GM12874 (cell line): ENCODE measurements at regions not wholly inside any gene's neighbourhood (a gene's known extent, or its start where the extent isn't known, plus 50 kb on each side); places are given as distances from the start of the nearest gene placed in this dataset.

ENCODE experiments used
- CTCF ChIP-seq: IDR thresholded peaks from 2 replicates; pipeline ENCODE4 v1.5.1; 2011; ENCODE audit warnings: low read depth, mild to moderate bottlenecking, control low read depth, low read length, moderate library complexity; ENCODE audit not compliant: insufficient read depth

GRCh38 chr2:47315475-47315874 is 53.6 kb upstream of the EPCAM start:
- no peak for TF ChIP-seq CTCF

GRCh38 chr2:47313728-47314127 is 55.4 kb upstream of the EPCAM start:
- TF ChIP-seq CTCF, result peak; percentile 18; the same call in 1 of the 2 replicates

GRCh38 chr2:47313141-47313691 is 55.9 kb upstream of the EPCAM start:
- TF ChIP-seq CTCF, result no peak

- no peak for TF ChIP-seq CTCF
These were observed 56.6 kb upstream of the EPCAM start for GRCh38 chr2:47312491-47312850.

- TF ChIP-seq CTCF, result no peak
These were observed 57.2 kb upstream of the EPCAM start for GRCh38 chr2:47311764-47312490.

- TF ChIP-seq CTCF, result no peak
These were observed 58.1 kb upstream of the EPCAM start for GRCh38 chr2:47310801-47311560.

GRCh38 chr2:47309952-47310800 is 58.9 kb upstream of the EPCAM start:
- no peak for TF ChIP-seq CTCF
